ENCODE measurements at regions not wholly inside any gene's neighbourhood (a gene's known extent, or its start where the extent isn't known, plus 50 kb on each side); places are given as distances from the start of the nearest gene placed in this dataset.

DNA sequence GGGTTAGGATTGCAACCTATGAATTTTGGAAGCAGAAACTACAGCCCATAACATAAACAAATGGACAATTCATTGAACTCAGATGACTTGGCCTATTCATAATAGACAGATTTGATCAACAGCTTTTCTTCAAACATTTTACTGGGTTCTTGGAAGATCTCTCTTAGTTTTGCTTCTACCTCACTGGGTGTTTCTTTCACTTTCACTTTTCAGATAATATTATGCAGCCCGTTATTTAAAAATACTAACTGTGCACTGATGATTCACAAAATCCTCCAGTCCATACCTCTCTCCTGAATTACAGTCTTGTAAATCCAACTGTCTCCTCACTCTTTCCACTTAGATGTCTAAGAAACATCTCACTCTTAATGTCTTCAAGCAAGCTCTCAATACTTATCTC lies 183.5 kb upstream of the IRX1 start:
- no peak overlapping the region for H3K4me3 ChIP-seq (ENCODE audit: extremely low read depth in 1 of 4, insufficient read depth in 2 of 4, low read depth in 3 of 4, low read length in 4 of 4)
- H2AK5ac ChIP-seq (ENCODE audit: low read depth, low read length): no peak overlapping the region
- ChIA-PET CTCF (ENCODE audit: partially characterized antibody) (interaction anchor here (0.6 to 1.1 kb wide), 2 partner anchors 23 to 885 kb away, joined by 3 to 4 read pairs; no protein-coding TSS in a partner anchor), POLR2A (ENCODE audit: partially characterized antibody) (no interaction called here)
- H4K8ac ChIP-seq (ENCODE audit: extremely low read depth, insufficient read depth, low read length): no peak overlapping the region
- H3K79me1 ChIP-seq (ENCODE audit: low read depth, low read length): no peaks in the 10 kb centered on the region
- no peaks in the 10 kb centered on the region for H3K36me3 ChIP-seq (ENCODE audit: control insufficient read depth in 2 of 4, insufficient read depth in 4 of 4, low read length in 3 of 4)
- H4K91ac ChIP-seq (replicated peaks; ENCODE audit: insufficient read length, low read length): no peak overlapping the region
- H3K4ac ChIP-seq (replicated peaks; ENCODE audit: insufficient read length, low read depth, low read length): no peak overlapping the region
- H3K79me2 ChIP-seq (ENCODE audit: control insufficient read depth in 1 of 2, insufficient read depth in 2 of 2, low read length in 2 of 2): no peaks in the 10 kb centered on the region
- DNase-seq (ENCODE audit: low read depth in 1 of 2, low spot score in 2 of 2) (no peak), FAIRE-seq (no peak)
- no peaks in the 10 kb centered on the region for H3K27me3 ChIP-seq (replicated peaks in 1 of 4; ENCODE audit: control insufficient read depth in 3 of 4, extremely low read depth in 1 of 4, insufficient read depth in 3 of 4, low read length in 3 of 4)
- peaks cover 0 to 4% of the 10 kb centered on the region in 2 experiments; a peak in 1 of 4 replicates for H3K9me3 ChIP-seq (ENCODE audit: insufficient read depth in 2 of 2, low read depth in 1 of 2, low read length in 1 of 2)
- H3K23ac ChIP-seq (ENCODE audit: insufficient read length): no peak overlapping the region
- no peak overlapping the region for H2BK12ac ChIP-seq (ENCODE audit: low read depth, low read length)
- no peak overlapping the region for H3K27ac ChIP-seq (ENCODE audit: low read depth, low read length)
- H3K18ac ChIP-seq (ENCODE audit: extremely low read depth, low read length): no peak overlapping the region
- H2BK20ac ChIP-seq (ENCODE audit: low read length): no peak overlapping the region
- H3K56ac ChIP-seq (replicated peaks; ENCODE audit: insufficient read length, low read depth, low read length): no peak overlapping the region
- H3K4me2 ChIP-seq (ENCODE audit: insufficient read depth in 1 of 2, low read depth in 2 of 2, low read length in 2 of 2): no peak overlapping the region
- no peak overlapping the region for H2AFZ ChIP-seq (ENCODE audit: low read length)
- no peaks in the 10 kb centered on the region; the same call in 1 of the 2 replicates for H3K23me2 ChIP-seq (ENCODE audit: low read depth, low read length)
- 90% methylated on average over 1 of the region's 1 CpG; no CpG with 5 or more reads in 1 of the 2 experiments for WGBS, 2 experiments (ENCODE audit: extremely low coverage in 1 of 2, insufficient coverage in 1 of 2, insufficient read length in 1 of 2, insufficient replicate concordance in 2 of 2, low coverage in 1 of 2, low lambda C conversion rate in 2 of 2, missing lambda C conversion rate in 1 of 2)
- no peaks in the 10 kb centered on the region for H3K4me1 ChIP-seq (replicated peaks in 1 of 4; ENCODE audit: control insufficient read depth in 3 of 4, insufficient read depth in 4 of 4, low read length in 3 of 4)
- H3K9ac ChIP-seq (replicated peaks in 1 of 4; ENCODE audit: extremely low read depth in 1 of 4, low read depth in 3 of 4, low read length in 3 of 4): no peak overlapping the region
- no peak overlapping the region for H3K14ac ChIP-seq (ENCODE audit: insufficient read length)
- no peak overlapping the region for H2BK120ac ChIP-seq (replicated peaks; ENCODE audit: low read depth, low read length)
- no peak overlapping the region for H2BK15ac ChIP-seq (ENCODE audit: low read length)
- no peak overlapping the region for H2BK5ac ChIP-seq (ENCODE audit: low read depth, low read length)
- no peaks in the 10 kb centered on the region for H4K20me1 ChIP-seq (replicated peaks in 1 of 2; ENCODE audit: control insufficient read depth in 1 of 2, insufficient read depth in 2 of 2, low read length in 2 of 2)
- H4K5ac ChIP-seq (ENCODE audit: insufficient read length, low read depth, low read length): no peak overlapping the region
- TF ChIP-seq BCL11A (IDR thresholded peaks at IDR 0.05; ENCODE audit: low read depth in 2 of 2, low read length in 2 of 2) (no peak), TBP (IDR thresholded peaks at IDR 0.05; ENCODE audit: low read depth, low read length) (no peak), HDAC6 (IDR thresholded peaks at IDR 0.05; ENCODE audit: low read depth, low read length) (no peak), TAF1 (IDR thresholded peaks at IDR 0.05; ENCODE audit: low read depth, low read length) (no peak), JUND (IDR thresholded peaks at IDR 0.05; ENCODE audit: low read length) (no peak), NANOG (IDR thresholded peaks at IDR 0.05; ENCODE audit: insufficient read depth, low read depth, low read length, poor library complexity, severe bottlenecking) (no peak), FOSL1 (IDR thresholded peaks at IDR 0.05; ENCODE audit: insufficient read depth, low read depth, low read length) (no peak), ASH2L (IDR thresholded peaks at IDR 0.05; ENCODE audit: low read length) (no peak), TCF12 (IDR thresholded peaks at IDR 0.05; ENCODE audit: low read depth, low read length) (no peak), BACH1 (IDR thresholded peaks at IDR 0.05; ENCODE audit: low read length) (no peak), NRF1 (IDR thresholded peaks at IDR 0.05; ENCODE audit: low read depth, low read length) (no peak)
- TF ChIP-seq, protein P1, sequence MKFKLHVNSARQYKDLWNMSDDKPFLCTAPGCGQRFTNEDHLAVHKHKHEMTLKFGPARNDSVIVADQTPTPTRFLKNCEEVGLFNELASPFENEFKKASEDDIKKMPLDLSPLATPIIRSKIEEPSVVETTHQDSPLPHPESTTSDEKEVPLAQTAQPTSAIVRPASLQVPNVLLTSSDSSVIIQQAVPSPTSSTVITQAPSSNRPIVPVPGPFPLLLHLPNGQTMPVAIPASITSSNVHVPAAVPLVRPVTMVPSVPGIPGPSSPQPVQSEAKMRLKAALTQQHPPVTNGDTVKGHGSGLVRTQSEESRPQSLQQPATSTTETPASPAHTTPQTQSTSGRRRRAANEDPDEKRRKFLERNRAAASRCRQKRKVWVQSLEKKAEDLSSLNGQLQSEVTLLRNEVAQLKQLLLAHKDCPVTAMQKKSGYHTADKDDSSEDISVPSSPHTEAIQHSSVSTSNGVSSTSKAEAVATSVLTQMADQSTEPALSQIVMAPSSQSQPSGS (IDR thresholded peaks at IDR 0.05; ENCODE audit: low read length): no peak
- TF ChIP-seq, protein P2, sequence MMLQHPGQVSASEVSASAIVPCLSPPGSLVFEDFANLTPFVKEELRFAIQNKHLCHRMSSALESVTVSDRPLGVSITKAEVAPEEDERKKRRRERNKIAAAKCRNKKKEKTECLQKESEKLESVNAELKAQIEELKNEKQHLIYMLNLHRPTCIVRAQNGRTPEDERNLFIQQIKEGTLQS (IDR thresholded peaks at IDR 0.05; ENCODE audit: insufficient read depth, low read depth, low read length): no peak
